Left colon (tissue), 2 donors: ENCODE measurements at regions not wholly inside any gene's neighbourhood (a gene's known extent, or its start where the extent isn't known, plus 50 kb on each side); places are given as distances from the start of the nearest gene placed in this dataset.

Experiments used
- ATAC-seq: fragments of 200-7000 bp; cut with Tn5 transposase; one replicate; pipeline ENCODE4 v1.9.1; 2020; ENCODE audit warnings: mild to moderate bottlenecking, moderate library complexity
- DNase-seq, 2 donors: peaks; one replicate each; pipeline ENCODE4 v3.0.0-alpha.2; 2020
- intact Hi-C, 2 donors: fragments of 100-400 bp; cut with DNase I in 1 of 2; cut with micrococcal nuclease in 1 of 2; formaldehyde crosslinking; loops; one replicate each; pipeline versions ENCODE4 v1.11.2 to v1.14.0; 2022; cut with DNase I, micrococcal nuclease
- donor health status: DM: no; HTN: no; CAD: no.
- donor health status: DM: yes; HTN: yes; CAD: no.

DNA sequence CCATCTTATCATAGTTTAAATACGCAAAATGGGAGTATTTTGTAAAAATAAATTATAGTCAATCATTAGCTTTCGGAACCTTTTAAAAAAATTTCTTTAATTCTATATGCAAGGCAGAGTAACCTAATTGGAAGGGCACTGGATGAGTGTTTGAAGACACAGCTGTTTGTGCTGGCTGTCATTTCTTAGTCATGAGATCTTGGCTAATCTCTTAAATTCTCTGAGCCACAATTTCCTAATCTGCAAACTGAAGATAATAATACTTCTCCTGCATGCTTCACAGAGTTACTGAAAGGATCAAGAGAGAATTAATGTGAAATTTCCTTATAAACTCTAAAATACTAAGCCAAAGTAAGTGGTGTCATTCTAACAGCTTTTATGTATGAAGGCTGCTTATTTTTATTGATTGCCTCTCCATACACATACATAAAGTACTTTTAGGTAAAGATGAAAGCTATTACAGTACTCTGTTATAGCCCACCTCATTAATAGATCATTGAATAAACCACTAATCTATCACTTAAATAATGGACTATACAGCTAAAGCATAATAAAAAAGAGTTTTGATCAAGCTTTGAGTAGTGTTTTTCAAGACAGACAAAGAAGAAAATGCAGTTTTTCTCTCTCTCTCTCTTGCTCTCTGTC is 383.7 kb upstream of the IRAK1BP1 start:
- intact Hi-C loops = no loop called here
- ATAC-seq (no peak), DNase-seq (no peak)

DNA sequence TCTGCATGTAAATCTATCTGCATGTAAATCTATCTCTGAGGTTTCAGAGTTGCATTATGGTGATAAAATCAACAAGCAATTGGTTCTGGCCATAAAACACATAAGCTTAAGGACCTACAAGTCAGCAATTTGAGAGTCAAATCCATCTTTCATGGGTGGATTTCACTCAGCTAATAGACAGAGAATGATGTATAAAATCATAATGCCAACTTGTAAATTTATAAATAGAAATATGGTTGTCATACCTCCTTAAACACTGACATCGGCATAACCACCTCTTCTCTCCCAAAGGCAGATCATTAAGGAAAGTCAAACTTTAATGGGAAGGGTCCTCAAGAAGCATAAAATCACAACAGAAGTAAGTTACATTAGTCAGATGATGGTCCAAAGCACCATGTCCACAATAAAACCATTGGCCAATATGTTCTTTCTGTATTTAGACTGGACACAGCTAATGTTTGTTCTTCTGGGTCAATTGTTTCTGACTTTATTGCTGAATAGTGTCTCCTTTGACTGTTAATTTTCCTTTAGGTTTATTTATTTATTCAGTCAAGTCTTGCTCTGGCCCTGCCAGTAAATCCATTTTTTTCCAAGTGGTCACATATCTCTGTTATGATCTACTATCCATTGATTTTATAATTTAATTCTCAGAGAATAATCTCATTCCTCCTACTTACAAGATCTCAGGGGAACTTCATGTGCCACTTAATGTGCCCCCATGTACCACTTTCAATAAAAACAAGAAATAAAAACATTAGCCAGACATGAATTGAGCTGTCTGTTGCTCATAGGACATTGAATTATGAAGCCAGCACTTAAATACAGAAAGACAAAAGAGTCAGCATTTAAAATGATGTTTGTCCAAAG is 382.9 kb upstream of the IRAK1BP1 start:
- no peak for ATAC-seq
- intact Hi-C loops = no loop called here
- no peak for DNase-seq

DNA sequence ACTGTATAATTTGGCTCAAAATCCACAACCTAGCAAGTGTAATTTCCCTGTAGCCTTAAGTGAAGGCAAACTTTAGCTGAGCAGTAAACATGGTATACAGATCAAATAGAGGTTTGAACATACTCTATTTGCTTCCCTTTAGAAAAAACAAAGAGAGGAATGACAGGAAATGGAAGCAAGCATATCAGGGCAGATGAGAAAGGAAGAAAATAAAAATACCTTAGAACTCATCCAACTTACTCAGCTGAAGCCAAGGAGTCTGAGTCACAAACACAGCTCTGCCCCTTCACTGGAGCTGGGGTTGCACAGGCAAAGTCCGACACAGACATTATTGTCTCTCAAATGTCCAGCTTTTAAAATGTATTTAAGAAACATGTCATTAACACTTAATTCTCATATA is 379.9 kb upstream of the IRAK1BP1 start:
- DNase-seq (no peak), ATAC-seq (no peak)
- intact Hi-C loops = no loop called here

DNA sequence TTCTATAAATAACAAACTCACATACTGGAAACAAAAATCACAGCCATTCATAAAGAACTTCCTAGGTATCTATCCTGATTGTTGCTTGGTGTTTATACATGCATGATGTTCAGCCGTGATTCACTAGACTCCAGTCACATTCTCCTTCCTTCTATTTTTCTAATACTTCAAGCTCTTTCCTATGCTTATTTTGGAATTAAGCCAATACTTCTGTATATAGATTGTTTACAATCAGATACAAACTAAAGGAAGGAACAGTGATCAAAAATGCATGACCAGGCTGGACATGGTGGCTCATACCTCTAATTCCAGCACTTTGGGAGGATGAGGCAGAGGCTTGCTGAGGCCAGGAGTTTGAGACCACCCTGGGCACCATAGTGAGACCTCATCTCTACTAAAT is 377.5 kb upstream of the IRAK1BP1 start:
- DNase-seq = no peak
- no peak for ATAC-seq
- intact Hi-C loops = no loop called here

DNA sequence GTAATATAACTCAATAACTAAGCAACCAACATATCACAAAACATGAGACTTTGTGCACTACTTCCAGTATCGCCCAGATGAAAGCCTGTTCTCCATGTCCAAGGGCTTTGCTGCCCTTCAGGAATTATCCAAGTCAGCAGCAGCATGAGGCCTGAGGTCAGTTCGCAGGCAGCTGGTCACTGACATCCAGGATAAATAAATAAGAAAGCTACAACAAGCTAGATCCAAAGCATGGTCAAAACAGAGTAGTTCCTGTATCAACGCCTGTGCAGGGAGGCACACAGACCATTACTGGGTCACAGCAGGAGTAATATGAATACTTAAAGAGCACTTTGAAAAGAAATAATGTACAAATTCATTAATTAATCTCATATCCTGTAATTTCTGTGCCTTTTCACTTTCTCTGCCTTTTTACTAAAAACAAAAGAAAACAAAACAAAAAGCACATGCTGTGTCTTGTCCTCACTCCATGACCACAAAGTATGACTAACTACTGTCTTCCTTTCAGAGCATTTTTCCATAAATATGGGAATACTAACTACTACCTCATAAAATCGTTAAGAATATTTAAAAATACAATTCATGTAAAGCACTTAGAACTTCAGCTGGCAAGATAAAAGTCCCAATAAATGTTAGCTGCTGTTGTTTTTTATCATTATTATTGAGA is 374.9 kb upstream of the IRAK1BP1 start:
- intact Hi-C loops = no loop called here
- DNase-seq (no peak), ATAC-seq (no peak)

DNA sequence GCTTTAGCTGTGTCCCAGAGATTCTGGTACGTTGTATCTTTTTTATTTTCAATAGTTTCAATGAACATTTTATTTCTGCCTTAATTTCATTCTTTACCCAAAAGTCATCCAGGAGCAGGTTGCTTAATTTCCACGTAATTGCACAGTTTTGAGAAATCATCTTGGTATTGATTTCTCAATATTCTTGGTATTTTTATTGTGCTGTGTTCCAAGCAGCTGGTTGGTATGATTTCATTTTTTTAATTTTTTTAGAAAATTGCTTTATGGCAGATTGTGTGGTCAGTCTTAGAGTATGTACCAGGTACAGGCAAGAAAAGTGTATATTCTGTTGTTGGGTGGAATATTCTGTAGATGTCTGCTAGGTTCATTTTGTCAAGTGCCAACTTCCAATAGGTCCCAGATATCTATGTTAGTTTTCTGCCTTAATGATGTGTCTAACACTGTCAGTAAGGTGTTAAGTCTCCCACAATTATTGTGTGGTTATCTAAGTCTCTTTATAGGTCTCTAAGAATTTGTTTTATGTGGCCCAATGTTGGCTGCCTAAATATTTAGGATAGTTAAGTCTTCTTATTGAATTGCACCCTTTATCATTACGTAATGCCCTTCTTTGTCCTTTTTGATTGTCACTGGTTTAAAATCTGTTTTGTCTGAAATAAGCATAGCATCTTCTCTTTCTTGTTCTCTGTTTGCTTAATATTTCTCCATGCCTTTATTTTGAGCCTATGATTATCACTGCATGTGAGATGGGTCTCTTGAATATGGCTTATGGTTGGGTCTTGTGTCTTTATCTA is 366.9 kb upstream of the IRAK1BP1 start:
- ATAC-seq (no peak), DNase-seq (no peak)
- intact Hi-C loops = no loop called here

DNA sequence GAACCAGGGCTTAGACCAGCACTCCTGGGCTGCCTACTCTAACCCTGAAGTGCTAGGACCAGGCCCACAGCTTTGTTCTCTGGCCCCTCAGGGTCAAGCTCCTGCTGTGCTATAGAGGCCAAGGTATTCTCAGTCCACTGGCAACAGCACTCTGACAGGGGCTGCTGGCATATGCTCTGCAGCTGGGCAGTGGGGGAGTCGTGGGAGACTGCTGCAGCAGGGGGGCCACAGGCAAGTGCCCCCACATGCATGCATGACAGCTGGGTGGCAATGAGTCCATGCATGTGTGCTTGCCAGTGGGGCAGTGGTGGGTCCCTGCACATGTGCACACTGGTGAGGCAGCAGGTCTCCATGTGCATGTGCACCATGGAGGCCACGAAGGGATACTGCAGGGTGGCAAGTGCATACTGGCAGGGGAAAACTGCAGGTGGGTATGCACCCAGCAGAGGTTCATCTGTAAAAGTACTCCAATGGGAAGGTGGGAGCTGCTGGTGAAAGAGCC is 364.9 kb upstream of the IRAK1BP1 start:
- ATAC-seq = no peak
- intact Hi-C loops = no loop called here
- no peak for DNase-seq

DNA sequence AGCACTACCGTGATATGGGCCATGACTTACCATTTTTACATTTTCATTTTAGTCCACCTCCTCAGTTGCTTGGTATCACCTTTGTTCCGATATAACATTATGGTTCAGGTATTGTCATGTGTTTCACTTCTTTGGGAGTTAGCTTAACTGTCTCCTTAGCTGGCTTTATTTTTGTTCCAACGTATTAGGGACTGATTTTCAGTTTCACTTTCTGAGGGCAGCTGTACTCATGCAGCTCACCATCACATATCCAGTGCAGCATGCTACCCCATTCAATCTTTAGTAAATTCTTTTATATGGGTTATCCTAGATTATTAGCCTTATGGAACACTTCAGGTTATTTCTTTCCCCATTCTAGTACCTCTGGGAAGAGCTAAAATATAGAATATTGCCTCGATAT is 362.2 kb upstream of the IRAK1BP1 start:
- no peak for DNase-seq
- no peak for ATAC-seq
- intact Hi-C loops = no loop called here

DNA sequence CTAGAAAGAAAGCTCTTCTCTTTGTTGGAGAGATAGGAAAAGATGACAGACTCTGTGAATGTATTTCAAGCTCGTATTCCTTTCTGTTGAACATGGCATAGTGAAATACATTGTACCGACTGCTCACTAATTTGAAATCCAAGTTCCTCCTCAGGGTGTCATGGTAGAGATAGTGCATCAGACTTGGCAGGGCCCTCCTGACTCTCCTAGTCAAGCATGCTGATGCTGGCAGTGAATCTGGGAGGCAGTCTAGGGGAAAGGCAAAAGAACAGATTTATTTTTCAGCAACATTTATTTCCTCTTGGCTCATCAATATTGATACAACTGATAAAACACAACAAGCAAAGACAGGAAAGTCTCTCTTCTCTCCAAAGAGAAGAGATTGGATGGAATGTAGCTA is 356.3 kb upstream of the IRAK1BP1 start:
- DNase-seq (no peak), ATAC-seq (no peak)
- intact Hi-C loops = no loop called here

DNA sequence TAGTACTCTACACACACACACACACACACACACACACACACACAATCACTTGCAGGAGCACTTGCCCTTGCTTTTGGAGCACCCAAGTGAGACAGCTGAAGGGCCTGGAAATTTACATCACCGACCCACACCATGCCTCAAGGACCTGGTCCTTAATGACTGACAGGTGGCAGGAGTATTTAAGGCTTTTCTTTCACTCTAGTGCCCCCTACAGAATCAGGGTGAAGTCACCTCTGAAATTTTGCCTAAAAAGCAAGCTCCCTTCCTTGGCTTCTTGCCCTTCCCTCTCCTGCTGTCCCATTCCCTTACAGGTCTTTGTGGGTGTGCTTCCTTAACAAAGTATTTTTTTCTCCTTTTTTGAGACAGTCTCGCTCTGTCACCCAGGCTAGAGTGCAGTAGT is 353.5 kb upstream of the IRAK1BP1 start:
- DNase-seq = no peak
- intact Hi-C loops = no loop called here
- no peak for ATAC-seq

DNA sequence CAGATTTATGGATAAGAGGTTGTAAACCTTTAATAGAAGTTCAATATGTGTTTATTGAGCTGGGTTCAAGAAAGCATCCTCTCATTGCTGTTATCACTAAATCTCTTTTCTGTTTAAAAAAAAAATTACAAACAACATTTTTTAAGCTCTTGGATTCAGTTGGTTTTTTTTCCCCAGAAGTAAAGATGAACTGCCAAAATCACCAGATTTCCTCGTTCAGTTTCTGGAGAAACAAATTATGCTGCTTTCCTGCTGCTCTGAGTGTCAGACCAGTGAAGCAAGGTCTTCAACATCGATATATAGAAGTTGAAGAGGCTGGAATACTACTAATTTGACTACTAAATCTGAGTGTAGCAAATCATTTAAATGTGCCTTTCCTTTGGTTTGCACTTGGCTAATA is 352.1 kb upstream of the IRAK1BP1 start:
- intact Hi-C loops = no loop called here
- DNase-seq (no peak), ATAC-seq (no peak)

DNA sequence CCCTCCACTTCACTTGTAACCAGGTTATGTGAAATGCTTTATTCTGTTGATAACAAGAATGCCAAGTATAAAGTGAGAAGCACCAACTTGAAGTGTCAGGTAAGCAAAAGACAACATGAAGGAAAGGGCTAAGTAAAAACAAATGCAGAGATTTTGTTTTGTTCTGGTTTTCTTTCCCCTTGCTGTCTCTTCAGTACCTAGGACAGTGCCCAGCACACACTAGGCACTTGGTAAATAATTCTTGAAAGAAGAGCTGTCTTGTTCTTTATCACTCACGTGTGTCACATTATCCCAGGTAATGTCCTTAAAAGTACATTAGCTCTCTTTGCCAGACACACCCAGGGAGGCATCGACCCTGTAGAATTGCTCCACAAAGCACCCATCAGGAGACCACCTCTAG is 350.0 kb upstream of the IRAK1BP1 start:
- ATAC-seq = no peak
- no peak for DNase-seq
- intact Hi-C loops = no loop called here

DNA sequence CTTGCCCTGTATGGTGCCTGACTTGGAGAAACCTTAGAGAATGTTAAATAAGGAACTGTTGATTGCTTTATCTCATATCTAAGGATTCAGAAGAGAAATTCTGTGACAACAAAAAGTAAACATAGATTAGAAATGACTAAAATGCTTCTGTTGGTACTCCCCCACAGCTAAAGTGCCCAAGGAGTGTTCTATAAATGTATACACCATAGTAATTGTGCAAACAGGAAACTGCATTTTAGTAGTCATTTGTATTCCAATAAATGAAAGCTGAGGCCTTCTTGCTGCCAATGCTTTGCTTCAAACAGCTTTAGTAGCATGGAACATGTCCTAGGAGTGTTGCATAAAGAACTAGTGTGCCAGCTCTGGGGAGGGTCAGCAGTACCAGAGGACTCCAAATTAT is 343.7 kb upstream of the IRAK1BP1 start:
- intact Hi-C loops = no loop called here
- DNase-seq = no peak
- ATAC-seq = no peak

DNA sequence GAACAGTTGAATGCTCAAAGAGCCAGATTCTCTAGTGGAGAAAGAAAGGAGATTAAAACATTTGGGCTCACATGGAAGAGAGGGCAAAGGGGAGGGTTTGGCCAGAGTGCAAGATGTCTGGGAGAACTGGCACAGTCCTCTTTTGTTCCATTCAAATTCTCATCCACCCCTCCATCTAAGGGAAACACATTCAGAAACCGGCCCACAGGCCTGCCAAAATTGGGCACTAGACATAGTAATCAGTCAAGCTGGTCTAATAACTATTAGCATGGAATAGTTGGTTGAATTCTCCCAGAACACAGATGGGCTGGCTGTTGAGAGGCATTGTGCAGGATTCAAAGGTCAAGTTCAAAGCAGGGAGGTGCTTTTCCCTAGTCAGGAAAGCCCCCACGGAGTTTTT is 341.4 kb upstream of the IRAK1BP1 start:
- DNase-seq = no peak
- ATAC-seq = no peak
- intact Hi-C loops = no loop called here

DNA sequence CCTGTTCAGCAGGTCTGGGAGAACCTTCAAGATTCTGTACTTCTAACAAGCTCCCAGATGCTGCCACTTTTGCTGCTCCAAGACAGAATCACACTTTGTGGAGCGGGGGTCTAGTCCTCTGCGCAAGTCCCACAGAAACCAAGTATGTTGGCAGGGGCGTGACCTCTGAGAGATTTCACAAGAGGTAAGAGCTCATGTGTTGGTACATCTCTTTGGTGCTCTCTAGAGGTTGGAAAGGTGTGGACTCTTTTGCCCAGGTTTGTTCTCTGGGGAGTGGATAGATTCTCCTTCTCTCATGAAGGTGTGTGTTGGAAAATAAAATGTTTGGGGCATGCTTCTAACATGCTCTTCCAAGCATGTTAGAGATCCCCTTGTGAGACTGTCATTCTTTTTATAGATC is 340.9 kb upstream of the IRAK1BP1 start:
- DNase-seq (no peak), ATAC-seq (no peak)
- intact Hi-C loops = no loop called here

DNA sequence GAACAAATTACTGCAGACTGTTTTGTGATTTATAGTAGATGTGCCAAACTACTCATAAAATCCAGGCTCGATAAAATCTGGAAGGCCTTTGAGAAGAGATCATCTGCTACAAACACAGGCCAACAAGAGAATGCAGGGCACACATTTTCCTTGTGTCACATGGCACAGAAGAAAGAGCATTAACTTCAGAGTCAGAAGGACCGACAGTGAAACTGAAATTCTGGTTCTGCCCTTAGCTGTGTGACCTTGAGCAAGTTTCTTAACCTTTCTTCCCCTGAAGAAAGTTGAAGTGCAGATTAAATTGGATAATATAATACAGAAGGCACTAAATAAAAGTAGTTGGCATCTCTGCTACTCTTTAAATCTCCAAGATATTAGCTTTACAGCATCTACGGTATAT is 338.4 kb upstream of the IRAK1BP1 start:
- DNase-seq (no peak), ATAC-seq (no peak)
- intact Hi-C loops = no loop called here

DNA sequence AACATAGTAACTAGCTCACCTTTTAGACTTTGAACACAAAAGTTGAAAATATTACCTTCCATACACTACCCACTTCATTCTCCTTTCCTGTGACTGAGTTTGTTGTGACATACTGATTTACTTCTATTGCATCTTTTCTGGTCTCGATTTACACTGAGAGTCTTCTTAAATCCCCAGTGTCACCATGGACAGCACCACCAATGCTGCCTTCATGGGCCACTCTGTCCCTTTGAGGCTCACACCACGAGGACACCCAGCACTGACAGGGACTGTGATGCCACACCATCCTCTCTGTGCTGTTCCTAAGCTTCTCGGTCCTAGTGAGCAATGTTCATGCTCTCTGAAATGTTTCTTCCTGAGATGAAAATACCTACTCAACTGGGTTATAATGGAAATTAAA is 337.1 kb upstream of the IRAK1BP1 start:
- no peak for ATAC-seq
- DNase-seq = no peak
- intact Hi-C loops = no loop called here

DNA sequence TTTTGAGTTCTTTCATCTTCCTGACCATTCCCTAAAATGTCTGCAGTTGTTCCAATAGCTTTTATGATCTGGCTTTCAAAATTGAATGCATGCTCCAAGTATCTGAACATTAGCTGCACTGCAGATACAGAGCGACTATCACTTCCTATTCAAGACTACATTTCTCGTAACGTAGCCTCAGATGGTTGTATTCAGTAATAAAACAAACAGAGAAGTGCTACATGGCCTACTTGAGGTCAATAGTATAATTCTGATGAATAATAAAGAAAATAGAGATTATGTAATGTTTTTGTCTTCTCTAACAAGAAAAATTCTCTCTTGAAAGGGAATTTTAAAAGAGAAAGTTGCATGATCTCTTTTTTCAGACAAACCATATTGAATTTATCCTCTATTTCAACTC is 333.9 kb upstream of the IRAK1BP1 start:
- no peak for ATAC-seq
- no peak for DNase-seq
- intact Hi-C loops = no loop called here

DNA sequence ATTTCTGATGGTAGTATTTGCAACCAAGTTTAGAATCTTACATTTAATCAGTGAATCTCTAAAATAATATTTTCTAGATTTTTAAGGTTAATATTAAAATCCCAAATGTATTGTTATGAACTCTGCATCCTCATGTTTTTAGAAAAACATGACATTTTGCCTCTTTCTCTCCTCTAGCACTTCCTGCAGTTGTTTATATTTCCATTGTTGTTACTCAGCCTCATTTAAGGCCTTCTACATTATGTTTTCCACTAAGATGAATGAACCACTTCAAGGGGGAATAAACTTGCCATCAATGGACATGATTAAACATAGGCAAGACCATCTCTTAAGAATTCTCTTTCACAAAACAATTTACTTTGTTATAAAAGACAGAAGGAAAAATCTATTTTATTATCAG is 333.5 kb upstream of the IRAK1BP1 start:
- no peak for ATAC-seq
- DNase-seq = no peak
- intact Hi-C loops = no loop called here
